CD4-positive, alpha-beta T cell treated with Interleukin-1 beta for 1 hour (primary cell): ENCODE measurements at regions not wholly inside any gene's neighbourhood (a gene's known extent, or its start where the extent isn't known, plus 50 kb on each side); places are given as distances from the start of the nearest gene placed in this dataset.
"Not testable (repeated sequence)": the region's sequence is repeated elsewhere in the genome, so short reads cannot be mapped to it uniquely, and the experiment has no call there.

ENCODE experiments used
- DNase-seq, 2 donors: peaks; one replicate each; pipeline ENCODE4 v3.0.0-alpha.2; 2020 to 2022

- DNase-seq, result no peak
These were observed 368.3 kb downstream of the ADGRD1 start for GRCh38 chr12:131321988-131322387.

GRCh38 chr12:131322460-131322859 lies 368.8 kb downstream of the ADGRD1 start:
- not testable (repeated sequence) for DNase-seq

- no peak for DNase-seq
These were observed 370.2 kb downstream of the ADGRD1 start for GRCh38 chr12:131323879-131324278.

GRCh38 chr12:131327521-131328488 lies 374.1 kb downstream of the ADGRD1 start:
- DNase-seq, result no peak

- not testable (repeated sequence) for DNase-seq
These were observed 375.4 kb downstream of the ADGRD1 start for GRCh38 chr12:131328861-131329845.

- no peak for DNase-seq
These were observed 376.6 kb downstream of the ADGRD1 start for GRCh38 chr12:131330106-131330815.

- DNase-seq, result no peak
These were observed 377.5 kb downstream of the ADGRD1 start for GRCh38 chr12:131331148-131331750.

- DNase-seq, result no peak
These were observed 378.5 kb downstream of the ADGRD1 start for GRCh38 chr12:131332224-131332623.

GRCh38 chr12:131333136-131333535 lies 377.8 kb upstream of the SFSWAP start:
- no peak for DNase-seq

- DNase-seq, result no peak
These were observed 377.1 kb upstream of the SFSWAP start for GRCh38 chr12:131333621-131334440.

- DNase-seq, result no peak
These were observed 376.1 kb upstream of the SFSWAP start for GRCh38 chr12:131334835-131335234.

- DNase-seq, result no peak
These were observed 375.4 kb upstream of the SFSWAP start for GRCh38 chr12:131335456-131335855.

GRCh38 chr12:131337861-131338260 lies 373.0 kb upstream of the SFSWAP start:
- DNase-seq, result not testable (repeated sequence)

- no peak for DNase-seq
These were observed 370.2 kb upstream of the SFSWAP start for GRCh38 chr12:131340616-131341210.

GRCh38 chr12:131341608-131342007 lies 369.3 kb upstream of the SFSWAP start:
- DNase-seq, result not testable (repeated sequence)

- not testable (repeated sequence) for DNase-seq
These were observed 367.5 kb upstream of the SFSWAP start for GRCh38 chr12:131343436-131343835.

- not testable (repeated sequence) for DNase-seq
These were observed 366.0 kb upstream of the SFSWAP start for GRCh38 chr12:131344715-131345520.

GRCh38 chr12:131345521-131346436 lies 365.1 kb upstream of the SFSWAP start:
- DNase-seq, result no peak
